Suprapubic skin (tissue), 4 donors: ENCODE measurements at regions not wholly inside any gene's neighbourhood (a gene's known extent, or its start where the extent isn't known, plus 50 kb on each side); places are given as distances from the start of the nearest gene placed in this dataset.

ENCODE experiments used
- EP300 ChIP-seq: sonication (generic); formaldehyde crosslinking; IDR thresholded peaks from one replicate; pipeline ENCODE4 v1.6.1; 2017; ENCODE audit warnings: antibody characterized with exemption
- POLR2A ChIP-seq, 2 donors: fragments of 450-650 bp; IDR thresholded peaks; one replicate each; pipeline ENCODE4 v1.6.1; 2017; ENCODE audit warnings: antibody characterized with exemption in 2 of 2, mild to moderate bottlenecking in 2 of 2, moderate library complexity in 2 of 2
- POLR2AphosphoS5 ChIP-seq, 3 donors: sonication (generic); formaldehyde crosslinking; IDR thresholded peaks; one replicate each; pipeline ENCODE4 v1.6.1; 2017; ENCODE audit warnings: antibody characterized with exemption in 3 of 3
- TF ChIP-seq, protein P1 (sequence below), 2 donors: fragments of 200-600 bp in 1 of 2; fragments of 450-650 bp in 1 of 2; sonication (generic) in 1 of 2; IDR thresholded peaks; one replicate each; pipeline ENCODE4 v1.5.1; 2016 to 2019; ENCODE audit warnings: antibody characterized with exemption in 2 of 2, mild to moderate bottlenecking in 1 of 2, moderate library complexity in 1 of 2

DNA sequence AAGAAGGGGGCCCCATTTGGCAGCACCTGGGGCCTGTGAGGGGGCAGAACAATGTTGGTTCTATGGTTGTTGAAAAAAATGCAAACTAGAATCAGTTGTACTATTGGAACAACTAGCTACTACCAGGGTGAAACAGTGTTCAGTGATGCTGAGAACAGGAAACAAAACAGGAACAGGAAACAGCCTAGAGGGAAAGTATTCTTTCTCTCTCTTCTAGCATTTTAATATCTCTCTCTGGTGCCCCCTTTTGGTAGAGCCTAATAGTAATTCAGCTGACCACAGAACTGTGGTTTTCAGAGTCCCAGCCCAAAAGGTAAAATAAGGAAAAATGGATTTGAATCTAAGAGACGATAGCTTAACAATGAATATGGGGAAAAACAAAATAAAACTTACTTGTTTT lies 138.0 kb upstream of the KCNN2 start:
- TF ChIP-seq POLR2AphosphoS5 (IDR thresholded peaks at IDR 0.05) = no peak
- TF ChIP-seq POLR2A (IDR thresholded peaks at IDR 0.05) = no peak
- TF ChIP-seq, protein P1, sequence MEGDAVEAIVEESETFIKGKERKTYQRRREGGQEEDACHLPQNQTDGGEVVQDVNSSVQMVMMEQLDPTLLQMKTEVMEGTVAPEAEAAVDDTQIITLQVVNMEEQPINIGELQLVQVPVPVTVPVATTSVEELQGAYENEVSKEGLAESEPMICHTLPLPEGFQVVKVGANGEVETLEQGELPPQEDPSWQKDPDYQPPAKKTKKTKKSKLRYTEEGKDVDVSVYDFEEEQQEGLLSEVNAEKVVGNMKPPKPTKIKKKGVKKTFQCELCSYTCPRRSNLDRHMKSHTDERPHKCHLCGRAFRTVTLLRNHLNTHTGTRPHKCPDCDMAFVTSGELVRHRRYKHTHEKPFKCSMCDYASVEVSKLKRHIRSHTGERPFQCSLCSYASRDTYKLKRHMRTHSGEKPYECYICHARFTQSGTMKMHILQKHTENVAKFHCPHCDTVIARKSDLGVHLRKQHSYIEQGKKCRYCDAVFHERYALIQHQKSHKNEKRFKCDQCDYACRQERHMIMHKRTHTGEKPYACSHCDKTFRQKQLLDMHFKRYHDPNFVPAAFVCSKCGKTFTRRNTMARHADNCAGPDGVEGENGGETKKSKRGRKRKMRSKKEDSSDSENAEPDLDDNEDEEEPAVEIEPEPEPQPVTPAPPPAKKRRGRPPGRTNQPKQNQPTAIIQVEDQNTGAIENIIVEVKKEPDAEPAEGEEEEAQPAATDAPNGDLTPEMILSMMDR (IDR thresholded peaks at IDR 0.05) = no peak
- TF ChIP-seq EP300 = no peak
